ENCODE measurements at regions not wholly inside any gene's neighbourhood (a gene's known extent, or its start where the extent isn't known, plus 50 kb on each side); places are given as distances from the start of the nearest gene placed in this dataset.

DNA sequence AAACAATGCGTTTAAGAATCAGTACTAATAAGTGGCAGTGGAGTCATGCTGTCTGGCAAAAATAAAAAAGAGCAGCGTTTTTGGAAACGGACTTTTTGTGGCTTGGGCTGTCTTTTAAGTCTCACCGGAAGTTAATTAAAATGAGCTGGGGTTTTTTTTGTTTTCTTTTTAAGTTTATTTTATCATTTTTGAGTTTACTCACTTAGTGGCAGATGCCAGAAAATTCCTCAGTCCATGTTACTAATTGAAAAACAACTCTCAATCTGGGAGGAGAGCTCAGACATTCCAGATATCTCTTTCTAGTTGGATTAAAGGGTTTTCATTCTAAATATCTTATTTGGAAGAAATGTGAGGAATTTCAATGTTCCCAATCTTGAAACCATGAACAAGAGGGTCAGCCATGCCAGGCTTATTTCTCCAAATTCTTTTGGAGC lies 133.8 kb upstream of the AGR3 start:
- no peak overlapping the region for H3K27ac ChIP-seq
- no peak for DNase-seq (ENCODE audit: low read depth, low spot score)

DNA sequence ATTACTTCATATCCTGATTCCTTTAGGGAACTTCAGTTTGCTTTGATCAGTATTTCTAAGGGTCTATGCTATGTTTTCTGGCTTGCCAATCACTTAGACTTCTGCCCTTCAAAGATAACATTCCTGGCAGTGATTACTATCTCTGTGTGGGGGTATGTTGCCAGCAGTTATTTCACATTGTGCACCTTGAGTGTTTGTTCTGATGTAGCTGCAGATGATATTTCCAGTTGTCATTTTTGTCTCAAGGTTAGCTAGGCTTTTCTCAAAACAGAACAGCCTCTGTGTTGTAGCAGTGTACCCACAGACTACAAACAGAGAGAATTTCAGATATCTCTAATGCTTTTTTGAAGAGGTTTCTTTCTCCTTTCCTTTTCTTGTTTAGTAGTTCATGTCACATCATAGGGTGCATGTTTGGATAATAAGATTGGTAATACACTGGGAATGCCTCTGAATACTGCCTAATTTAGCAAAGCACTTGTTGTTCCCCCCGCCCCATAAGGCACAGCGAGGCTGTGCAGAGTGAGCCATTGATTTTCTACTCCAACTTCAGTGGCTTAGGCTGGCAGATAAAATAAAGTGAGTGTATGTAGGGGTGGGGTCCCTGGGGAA lies 134.7 kb upstream of the AGR3 start:
- no peak overlapping the region for H3K27ac ChIP-seq
- DNase-seq (ENCODE audit: low read depth, low spot score): no peak

DNA sequence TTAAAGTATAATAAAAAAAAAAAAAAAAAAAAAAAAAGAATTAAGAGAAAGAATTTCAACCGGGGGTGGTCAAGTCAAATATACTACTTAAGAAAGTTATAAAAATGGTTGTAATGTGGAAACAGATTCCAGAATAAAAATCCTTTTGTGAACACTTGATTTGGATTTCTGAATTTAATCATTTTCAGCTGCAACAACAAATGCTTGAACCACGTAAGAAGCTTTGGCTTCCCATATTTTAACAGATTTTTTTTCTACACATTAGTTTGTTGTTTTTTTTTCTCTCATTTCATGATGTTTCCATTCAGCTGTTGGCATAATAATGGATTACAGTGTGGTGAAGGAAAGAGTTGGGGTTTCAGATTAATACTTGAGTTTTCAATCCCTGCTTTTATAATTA lies 137.3 kb upstream of the AGR3 start:
- H3K27ac ChIP-seq: no peak overlapping the region
- no peak for DNase-seq (ENCODE audit: low read depth, low spot score)

DNA sequence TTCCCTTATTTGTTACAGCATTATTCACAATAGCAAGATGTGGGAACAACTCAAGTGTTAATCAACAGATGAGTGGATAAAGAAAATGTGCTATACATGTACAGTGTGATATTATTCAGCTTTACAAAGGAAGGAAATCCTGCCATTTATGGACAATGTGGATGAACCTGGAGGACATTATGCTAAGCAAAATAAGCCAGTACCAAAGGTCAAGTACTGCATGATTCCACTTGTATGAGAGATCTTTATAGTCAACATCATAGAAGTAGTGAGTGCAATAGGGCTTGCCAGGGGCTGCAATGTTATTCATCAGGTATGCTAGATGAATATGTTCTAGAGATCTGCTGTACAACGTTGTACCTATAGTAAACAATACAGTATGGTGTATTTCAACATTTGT lies 138.5 kb upstream of the AGR3 start:
- DNase-seq (ENCODE audit: low read depth, low spot score): no peak
- H3K27ac ChIP-seq: peak overlapping the region; percentile 30

DNA sequence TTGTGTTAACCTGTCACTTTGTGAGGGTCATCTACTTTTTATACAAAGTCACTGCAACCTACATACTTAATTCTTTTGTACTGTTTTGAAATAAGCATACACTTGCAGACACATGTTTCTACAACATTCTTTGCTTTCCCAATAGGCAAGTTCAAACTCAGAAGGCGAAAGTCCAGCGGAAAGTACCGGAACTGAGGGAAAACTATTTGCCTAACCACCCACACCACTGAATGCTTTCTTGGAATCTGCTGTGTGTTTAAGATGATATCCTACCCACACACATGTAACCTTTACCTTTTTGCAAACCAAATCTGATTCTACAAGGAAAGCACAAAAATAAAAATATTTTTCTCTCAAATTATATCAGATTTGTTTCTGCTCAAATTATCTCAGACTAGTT lies 139.4 kb upstream of the AGR3 start:
- peak overlapping the region; percentile 30 for H3K27ac ChIP-seq
- peak; percentile 69 for DNase-seq (ENCODE audit: low read depth, low spot score)

DNA sequence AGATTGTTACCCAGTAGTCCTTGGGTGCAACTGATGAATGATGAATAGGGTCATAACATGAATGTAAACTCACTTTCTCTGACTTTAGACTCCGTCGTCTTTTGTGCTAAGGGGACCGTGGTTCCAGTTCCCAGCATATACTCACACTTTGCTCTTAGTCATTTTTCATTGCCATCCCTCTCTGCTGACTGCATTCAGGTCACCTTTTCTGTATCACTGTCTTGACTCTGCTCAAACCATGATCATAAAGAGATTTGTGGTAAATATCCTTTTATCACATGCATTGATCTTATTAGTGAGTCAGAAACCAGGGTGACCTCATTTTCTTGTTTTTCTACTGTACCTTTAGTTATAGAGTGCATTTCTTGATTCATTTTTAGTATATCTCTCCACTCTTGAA lies 141.1 kb upstream of the AGR3 start:
- H3K27ac ChIP-seq: no peak overlapping the region
- DNase-seq (ENCODE audit: low read depth, low spot score): no peak

DNA sequence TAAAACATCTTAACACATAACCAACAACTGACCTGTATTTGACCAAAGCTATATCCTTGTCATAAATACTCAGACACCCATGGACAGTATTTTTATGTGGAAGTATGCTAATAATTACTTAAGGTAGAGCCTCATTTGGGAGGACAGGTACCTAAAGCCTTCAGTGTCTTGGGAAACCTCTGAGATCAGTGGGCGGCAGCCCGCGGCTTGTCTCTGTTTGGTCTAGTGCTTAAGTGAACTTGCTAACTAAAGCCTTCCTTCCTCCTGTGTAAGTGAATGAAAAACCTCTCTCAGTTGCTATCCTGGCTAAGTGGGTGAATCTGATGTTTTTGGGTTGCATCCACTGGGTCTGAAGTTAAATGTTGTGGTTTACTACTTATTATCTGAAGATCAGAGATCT lies 144.5 kb upstream of the AGR3 start:
- no peak for DNase-seq (ENCODE audit: low read depth, low spot score)
- H3K27ac ChIP-seq: no peak overlapping the region

DNA sequence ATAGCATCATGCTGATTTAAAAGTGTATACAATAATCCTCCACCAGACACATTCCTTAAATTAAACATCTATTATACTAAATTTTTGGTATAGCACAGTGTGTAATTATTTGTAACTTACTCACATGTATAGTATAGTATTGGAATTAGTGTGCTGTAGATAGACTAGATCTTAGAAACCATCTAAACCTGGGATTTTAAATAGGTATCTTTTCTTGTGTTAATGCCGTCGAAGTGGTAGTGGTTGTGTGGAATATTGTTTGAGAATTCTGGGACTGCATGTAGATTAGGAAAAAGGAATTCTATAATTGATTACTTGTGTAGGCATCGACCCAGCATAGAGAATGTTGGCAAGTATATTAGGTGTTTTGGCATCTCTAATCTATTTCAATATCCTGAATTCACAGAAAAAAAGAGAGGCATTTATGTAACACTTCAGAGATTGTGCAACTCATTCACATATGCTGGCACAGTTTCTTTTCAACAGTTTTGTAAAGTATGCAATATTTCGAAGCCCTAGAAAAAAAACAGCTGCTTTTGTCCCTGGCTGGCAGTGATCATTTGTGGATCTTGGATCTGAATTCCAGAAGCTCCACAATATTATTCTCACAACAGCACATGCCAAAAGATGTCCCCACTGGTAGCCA lies 145.5 kb upstream of the AGR3 start:
- no peak for DNase-seq (ENCODE audit: low read depth, low spot score)
- H3K27ac ChIP-seq: no peak overlapping the region

DNA sequence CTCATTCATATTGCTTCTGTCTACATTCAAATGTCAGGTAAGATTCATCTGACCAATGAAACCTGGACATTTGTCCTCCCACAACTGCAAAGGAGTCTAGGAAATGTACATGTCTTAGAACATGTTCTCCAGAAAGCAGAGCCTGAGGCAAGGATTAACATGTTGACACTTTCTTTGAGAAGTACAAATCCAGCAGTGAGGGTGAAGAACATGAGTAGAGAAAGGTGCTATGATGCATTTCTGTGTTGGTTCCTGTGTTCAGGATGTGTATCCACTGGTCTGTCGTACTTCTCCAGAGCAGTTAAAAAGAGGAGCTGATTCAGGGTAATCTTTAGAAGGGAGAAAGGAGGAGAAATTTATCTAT lies 146.0 kb upstream of the AGR3 start:
- no peak for DNase-seq (ENCODE audit: low read depth, low spot score)
- H3K27ac ChIP-seq: no peak overlapping the region

DNA sequence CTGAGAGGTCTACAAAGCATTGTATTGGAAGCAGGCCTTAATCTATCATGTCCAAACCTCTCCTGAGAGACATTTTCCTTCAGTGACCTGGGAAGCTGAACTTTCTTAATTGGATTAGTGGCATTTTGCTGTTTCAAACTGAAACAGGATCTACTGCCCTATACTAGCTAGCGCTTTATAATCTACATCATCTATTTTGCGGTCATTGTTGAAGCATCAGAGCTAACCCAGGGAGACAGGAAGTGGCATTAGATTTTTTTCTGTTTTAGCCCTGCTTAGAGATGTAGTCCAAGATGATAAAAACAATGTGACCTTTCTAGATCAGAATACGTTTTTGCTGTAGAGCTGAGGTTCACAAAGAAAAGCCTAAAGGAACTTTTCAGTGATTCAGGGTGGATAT lies 147.4 kb upstream of the AGR3 start:
- DNase-seq (ENCODE audit: low read depth, low spot score): no peak
- H3K27ac ChIP-seq: no peak overlapping the region

DNA sequence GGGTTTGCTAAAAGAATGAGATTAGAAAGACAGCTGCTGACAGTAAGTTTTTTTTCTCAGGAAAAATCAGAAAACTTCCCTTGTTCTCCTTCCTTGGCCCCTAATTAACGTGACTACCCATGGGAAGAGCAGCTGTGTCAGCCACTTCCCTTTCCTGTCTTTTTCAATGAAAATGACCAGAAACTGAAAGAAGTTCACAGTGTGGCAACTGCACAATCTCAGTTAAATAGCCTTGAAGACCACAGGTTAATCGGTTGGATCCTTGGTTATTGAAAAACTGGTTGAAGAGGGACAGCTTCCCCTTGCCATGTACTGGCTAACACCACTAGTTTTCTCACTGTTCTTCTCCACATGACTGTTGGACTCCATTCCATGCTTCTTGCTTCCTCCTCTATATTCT lies 148.8 kb upstream of the AGR3 start:
- H3K27ac ChIP-seq: no peak overlapping the region

DNA sequence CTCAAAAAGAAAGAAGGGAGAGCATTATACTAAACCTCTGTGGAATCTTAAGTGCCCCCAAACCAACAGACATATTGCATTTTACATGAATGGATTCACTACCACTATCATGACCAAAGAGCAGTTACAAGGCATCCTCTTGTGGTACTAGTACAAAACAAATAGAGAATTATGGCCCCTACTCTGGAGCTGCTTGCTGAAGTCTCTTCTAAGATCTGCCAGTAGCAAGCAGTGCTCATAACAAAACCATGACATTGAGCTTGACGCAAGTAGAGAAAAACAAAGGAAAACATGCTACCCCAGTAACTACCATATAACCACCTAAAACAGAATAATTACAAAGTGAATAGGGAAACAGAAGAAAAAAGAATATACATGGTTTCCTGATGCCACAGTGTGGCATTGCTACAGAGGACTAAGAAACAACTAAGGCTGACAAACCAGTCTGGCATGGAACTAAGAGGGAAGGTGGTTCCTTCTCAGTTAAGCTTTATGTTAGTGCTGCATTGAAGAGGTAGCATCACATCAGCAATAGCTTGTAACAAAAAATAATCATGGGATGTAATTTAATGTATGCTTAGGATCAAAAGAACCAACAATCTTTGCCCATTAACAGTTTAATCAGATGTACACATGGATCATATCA lies 150.2 kb upstream of the AGR3 start:
- H3K27ac ChIP-seq: no peak overlapping the region

More for the DNA sequence above, 148.8 kb upstream of the AGR3 start:
- no peak for DNase-seq (ENCODE audit: low read depth, low spot score)

DNA sequence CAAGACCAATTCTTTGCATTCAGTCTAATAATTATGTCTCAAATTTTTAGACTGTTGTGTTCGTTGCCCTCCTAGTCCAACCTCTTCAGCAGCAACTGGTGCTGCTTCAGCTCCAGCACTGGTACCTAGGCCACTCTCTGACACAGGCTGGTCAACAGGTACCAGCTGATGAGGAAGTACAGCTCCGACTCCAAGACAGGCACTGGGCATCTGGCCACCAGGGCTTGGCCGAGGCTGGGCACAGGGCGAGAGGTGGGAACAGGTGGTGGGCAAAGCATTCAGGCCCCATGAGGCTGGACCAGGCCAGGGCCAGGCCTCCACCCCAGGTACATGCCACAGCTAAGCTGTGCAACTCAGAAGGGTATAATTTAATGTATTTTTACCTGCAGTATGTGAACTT lies 151.5 kb upstream of the AGR3 start:
- DNase-seq (ENCODE audit: low read depth, low spot score): no peak
- no peak overlapping the region for H3K27ac ChIP-seq

More for the DNA sequence above, 150.2 kb upstream of the AGR3 start:
- DNase-seq (ENCODE audit: low read depth, low spot score): no peak

DNA sequence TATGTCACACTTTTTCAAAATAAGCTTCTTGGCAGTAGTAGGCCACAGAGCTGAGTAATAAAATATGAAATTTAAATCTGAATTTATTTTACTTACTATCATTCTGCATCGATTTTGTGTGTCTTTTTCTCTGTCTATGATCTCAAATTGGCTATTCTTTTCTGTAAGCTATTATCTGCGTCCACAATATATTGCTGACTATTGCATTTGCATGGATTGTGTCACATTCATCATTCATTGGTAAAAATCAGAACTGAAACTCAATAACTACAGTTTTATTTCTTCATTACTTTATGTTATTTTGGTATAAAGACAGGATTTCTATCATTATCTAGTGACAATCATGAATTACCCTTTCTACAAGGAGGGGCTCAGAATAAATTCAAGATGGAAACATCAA lies 154.8 kb upstream of the AGR3 start:
- DNase-seq (ENCODE audit: low read depth, low spot score): no peak

DNA sequence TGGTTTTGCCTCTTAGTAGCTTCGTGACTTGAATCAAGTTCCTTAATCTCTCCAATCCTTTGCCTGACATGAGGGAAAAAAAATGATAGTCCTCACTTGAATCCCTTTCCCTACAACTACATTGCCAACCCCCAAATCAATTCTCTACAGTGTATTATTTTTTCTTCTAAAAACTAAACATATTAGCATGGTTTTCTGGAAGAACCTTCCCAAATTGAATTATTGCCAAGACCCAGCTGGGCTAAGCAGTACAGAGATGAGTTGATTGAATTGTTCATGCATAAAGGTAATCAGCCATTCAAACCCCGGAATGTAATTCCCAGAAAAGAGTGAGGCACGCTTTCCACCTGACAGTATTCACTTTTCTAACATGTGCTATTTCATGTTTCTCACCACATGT lies 155.6 kb upstream of the AGR3 start:
- DNase-seq (ENCODE audit: low read depth, low spot score): no peak
- H3K27ac ChIP-seq: no peak overlapping the region

More for the DNA sequence above, 154.8 kb upstream of the AGR3 start:
- H3K27ac ChIP-seq: no peak overlapping the region

DNA sequence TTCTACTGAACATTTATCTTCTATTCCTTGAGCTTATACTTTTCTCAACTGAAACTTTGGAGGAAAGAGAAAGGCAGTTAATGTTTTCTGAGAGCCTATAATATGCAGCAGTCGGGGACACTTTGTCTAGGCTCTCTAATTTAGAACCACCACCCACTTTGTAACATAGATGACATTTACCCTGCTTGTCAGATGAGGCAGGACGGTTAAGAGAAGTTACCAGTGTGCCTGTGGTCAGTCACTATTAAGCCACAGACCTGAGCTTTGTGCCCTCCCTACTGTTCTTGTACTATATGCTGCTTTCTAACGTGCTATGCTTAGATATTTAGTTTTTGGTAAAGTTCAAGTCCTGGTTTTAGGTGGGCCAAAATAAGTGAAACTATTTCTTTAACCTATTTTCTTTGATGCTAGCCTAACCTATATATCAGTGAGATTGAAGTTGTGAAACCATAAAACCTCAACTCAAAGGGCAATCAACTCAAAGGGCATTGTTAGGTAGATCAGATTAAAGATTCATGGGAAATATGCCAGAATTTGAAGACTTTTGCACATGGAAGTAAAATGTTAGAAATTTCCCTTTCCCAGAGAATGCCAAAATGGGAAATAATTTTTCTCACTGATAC lies 156.5 kb upstream of the AGR3 start:
- DNase-seq (ENCODE audit: low read depth, low spot score): no peak
- no peak overlapping the region for H3K27ac ChIP-seq

DNA sequence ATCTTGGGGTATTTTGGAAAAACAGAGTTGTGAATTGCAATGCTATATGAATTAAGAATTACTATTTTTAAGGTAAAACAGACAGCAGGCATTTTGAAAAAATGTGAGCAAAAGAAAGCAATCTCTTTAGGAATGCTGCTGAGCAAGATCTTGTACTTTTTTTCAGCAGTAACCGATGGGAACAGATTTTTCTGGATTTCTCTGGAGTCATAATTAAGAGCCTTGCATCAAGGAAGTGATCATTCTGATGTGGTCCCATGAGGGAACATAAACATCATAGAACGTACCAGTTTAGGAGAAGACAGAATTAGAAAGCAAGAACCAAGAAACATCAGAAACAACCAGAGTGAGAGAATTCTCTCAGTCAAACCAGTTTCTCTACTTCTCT lies 157.0 kb upstream of the AGR3 start:
- H3K27ac ChIP-seq: no peak overlapping the region
- no peak for DNase-seq (ENCODE audit: low read depth, low spot score)

DNA sequence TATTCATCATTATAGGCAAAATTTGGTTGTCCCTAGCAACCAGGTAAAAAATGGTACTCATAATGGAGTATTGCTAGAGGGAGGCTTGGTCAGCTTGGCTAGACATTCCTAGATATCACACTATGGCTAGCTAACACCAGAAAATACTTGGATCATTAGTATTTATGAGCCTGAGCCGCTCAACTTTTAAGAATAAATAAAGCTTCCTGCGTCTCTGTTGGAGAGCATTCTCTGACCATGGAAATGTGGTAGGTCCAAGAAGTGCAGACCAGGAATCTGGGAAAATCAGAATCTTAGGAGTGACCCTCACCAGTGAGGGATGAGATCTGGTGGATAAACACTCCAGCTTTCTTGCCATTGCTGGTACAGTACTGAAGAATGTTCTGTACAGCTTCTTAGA lies 157.6 kb upstream of the AGR3 start:
- no peak overlapping the region for H3K27ac ChIP-seq
- no peak for DNase-seq (ENCODE audit: low read depth, low spot score)

DNA sequence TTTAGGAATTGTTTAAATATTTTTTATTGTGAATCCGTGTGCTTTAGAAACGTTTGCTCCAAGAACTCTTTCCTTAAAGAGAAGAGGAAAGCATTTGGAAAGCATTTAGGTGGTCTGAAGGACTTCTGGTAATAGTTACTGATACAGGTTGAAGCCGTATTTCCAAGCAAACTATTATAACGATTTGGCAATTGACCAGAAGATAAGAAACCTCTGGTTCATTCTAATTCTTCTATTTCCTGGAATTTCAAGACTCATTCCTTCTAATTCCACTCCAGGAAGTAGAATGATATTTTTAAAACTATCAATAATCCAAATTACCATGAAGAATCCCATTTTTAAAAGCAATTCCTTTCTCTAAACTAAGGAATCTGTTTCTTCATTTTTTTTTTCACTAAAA lies 158.9 kb upstream of the AGR3 start:
- DNase-seq (ENCODE audit: low read depth, low spot score): no peak
- peak overlapping the region; percentile 44 for H3K27ac ChIP-seq

DNA sequence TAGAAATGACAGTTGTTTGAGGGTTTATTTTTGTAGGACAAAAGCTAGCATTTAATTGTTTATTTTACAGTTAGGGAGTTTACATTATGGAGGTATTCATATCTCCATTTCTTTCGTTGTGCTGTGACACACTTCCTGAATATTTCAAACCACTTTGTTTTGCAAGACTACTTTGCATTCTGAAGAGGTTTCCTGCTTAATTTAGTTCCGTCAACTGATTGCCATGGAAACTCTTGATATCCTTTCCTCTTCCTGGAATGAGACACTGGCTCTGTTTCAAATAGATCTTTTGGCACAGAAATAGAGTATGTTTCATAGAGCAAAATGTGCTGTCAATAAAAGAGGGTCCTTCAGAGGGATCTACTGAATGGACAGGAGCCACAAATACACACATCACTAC lies 159.5 kb upstream of the AGR3 start:
- H3K27ac ChIP-seq: peak overlapping the region; percentile 44

DNA sequence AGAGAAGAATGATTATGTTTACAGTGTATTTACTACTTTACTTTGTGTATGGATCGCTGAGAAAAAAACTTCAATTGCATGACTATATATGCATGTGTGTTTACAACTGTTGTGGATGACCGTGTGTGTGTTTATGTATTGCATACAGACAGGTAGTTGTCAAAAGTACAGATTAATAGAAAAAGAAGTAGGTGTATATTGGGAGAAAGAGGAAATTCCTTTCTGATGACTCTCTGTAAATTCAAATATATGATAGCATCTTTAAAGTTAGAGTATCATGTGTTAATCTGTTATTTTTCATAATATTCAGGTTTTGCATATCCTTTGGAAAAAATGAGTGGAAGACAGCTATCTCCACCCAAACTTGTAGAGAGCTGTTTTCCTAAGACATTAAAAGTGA lies 160.4 kb upstream of the AGR3 start:
- H3K27ac ChIP-seq: peak overlapping the region; percentile 44
- DNase-seq (ENCODE audit: low read depth, low spot score): no peak

More for the DNA sequence above, 159.5 kb upstream of the AGR3 start:
- DNase-seq (ENCODE audit: low read depth, low spot score): no peak

Data from epithelial cell of prostate (primary cell).